Karpas-422 (cell line): ENCODE measurements at regions not wholly inside any gene's neighbourhood (a gene's known extent, or its start where the extent isn't known, plus 50 kb on each side); places are given as distances from the start of the nearest gene placed in this dataset.
"Not testable (repeated sequence)": the region's sequence is repeated elsewhere in the genome, so short reads cannot be mapped to it uniquely, and the experiment has no call there.

Experiments used
- DNase-seq: peaks from one replicate; pipeline ENCODE4 v3.0.0-alpha.2; 2015
- H2AFZ ChIP-seq: fragments of 200-600 bp; sonication (generic); 2 replicates; pipeline ENCODE4 v1.6.1; 2014; ENCODE audit warnings: antibody characterized with exemption, low read length, mixed read lengths
- H3K27ac ChIP-seq: fragments of 200-600 bp; sonication (generic); 2 replicates; pipeline ENCODE4 v1.5.1; 2014; ENCODE audit warnings: mild to moderate bottlenecking, low read length, moderate library complexity
- H3K27me3 ChIP-seq: fragments of 200-600 bp; sonication (generic); 2 replicates; pipeline ENCODE4 v1.6.1; 2014; ENCODE audit warnings: low read length, mixed read lengths
- H3K36me3 ChIP-seq: fragments of 200-600 bp; sonication (generic); 2 replicates; pipeline ENCODE4 v1.6.1; 2014; ENCODE audit warnings: low read length, mixed read lengths; ENCODE audit not compliant: insufficient read depth
- H3K4me1 ChIP-seq: fragments of 200-600 bp; sonication (generic); 2 replicates; pipeline ENCODE4 v1.6.1; 2014; ENCODE audit warnings: mild to moderate bottlenecking, low read length, mixed read lengths
- H3K4me2 ChIP-seq: fragments of 200-600 bp; sonication (generic); 2 replicates; pipeline ENCODE4 v1.6.1; 2014; ENCODE audit warnings: low read length, low read depth, mild to moderate bottlenecking; ENCODE audit not compliant: poor library complexity, severe bottlenecking
- H3K4me3 ChIP-seq: fragments of 200-600 bp; sonication (generic); 2 replicates; pipeline ENCODE4 v1.5.1; 2014; ENCODE audit warnings: mild to moderate bottlenecking, antibody characterized with exemption, low read length, mixed read lengths
- H3K79me2 ChIP-seq: fragments of 200-600 bp; sonication (generic); 2 replicates; pipeline ENCODE4 v1.6.1; 2014; ENCODE audit warnings: mild to moderate bottlenecking, low read length, mixed read lengths
- H3K9ac ChIP-seq: fragments of 200-600 bp; sonication (generic); 2 replicates; pipeline ENCODE4 v1.6.0; 2014; ENCODE audit warnings: low read length
- H3K9me2 ChIP-seq: fragments of 200-600 bp; sonication (generic), shearing (Covaris generic); replicated peaks from 2 replicates; pipeline ENCODE4 v1.6.0; 2014; ENCODE audit warnings: mild to moderate bottlenecking, low read length, moderate library complexity; ENCODE audit not compliant: insufficient read depth
- H3K9me3 ChIP-seq: fragments of 300-700, 200-600 bp; sonication (generic); 2 replicates; pipeline ENCODE4 v1.6.1; 2014; ENCODE audit warnings: low read length, mixed read lengths
- H4K20me1 ChIP-seq: fragments of 200-600 bp; sonication (generic); 2 replicates; pipeline ENCODE4 v1.6.1; 2014; ENCODE audit warnings: mild to moderate bottlenecking, antibody characterized with exemption, low read length, low read depth; ENCODE audit not compliant: insufficient read depth

GRCh38 chr18:4762330-4762729, 307.2 kb upstream of the DLGAP1 start:
- Histone ChIP-seq H3K79me2 (no peaks in the 10 kb centered on the region), H3K4me3 (no peak overlapping the region), H3K27ac (no peak overlapping the region), H3K36me3 (no peaks in the 10 kb centered on the region), H3K27me3 (no peaks in the 10 kb centered on the region), H3K9me3 (no peaks in the 10 kb centered on the region), H3K9ac (no peak overlapping the region), H2AFZ (no peak overlapping the region), H3K9me2 (no peaks in the 10 kb centered on the region), H3K4me2 (no peak overlapping the region), H3K4me1 (0 out of 2 replicates have a peak, but pooled peaks cover 3% of the 10 kb centered on the region), H4K20me1 (no peaks in the 10 kb centered on the region)
- no peak for DNase-seq

DNA sequence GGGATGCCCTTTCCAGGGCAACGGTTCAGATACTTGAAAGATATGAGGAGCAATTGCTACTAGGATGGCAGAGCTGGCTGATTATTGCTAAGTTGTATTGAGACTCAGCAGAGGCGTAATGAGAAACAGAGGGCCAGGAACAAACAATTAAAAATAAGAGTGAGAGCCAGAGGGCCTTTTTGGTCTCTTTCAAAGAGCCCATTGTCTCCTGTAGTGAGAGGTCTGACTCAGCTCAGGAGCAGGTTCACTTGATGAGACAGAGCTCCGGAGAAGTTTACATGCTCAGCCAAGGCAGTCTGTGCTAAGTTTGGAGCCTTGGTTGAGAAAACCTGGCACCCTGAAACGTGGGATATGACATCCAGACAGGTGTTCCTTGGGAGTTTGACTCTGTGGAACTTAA, 303.9 kb upstream of the DLGAP1 start:
- Histone ChIP-seq H3K4me2 (no peak overlapping the region), H2AFZ (no peak overlapping the region), H3K27me3 (no peaks in the 10 kb centered on the region), H3K4me1 (peaks cover 20% of the 10 kb centered on the region), H4K20me1 (no peaks in the 10 kb centered on the region), H3K27ac (no peak overlapping the region), H3K36me3 (no peaks in the 10 kb centered on the region), H3K4me3 (no peak overlapping the region), H3K79me2 (no peaks in the 10 kb centered on the region), H3K9me3 (no peaks in the 10 kb centered on the region), H3K9ac (no peak overlapping the region), H3K9me2 (no peaks in the 10 kb centered on the region)
- no peak for DNase-seq

GRCh38 chr18:4755848-4756247, 300.7 kb upstream of the DLGAP1 start:
- no peaks in the 10 kb centered on the region for H3K79me2 ChIP-seq
- DNase-seq: peak; percentile 82
- no peaks in the 10 kb centered on the region for H3K9me3 ChIP-seq
- no peaks in the 10 kb centered on the region for H3K27me3 ChIP-seq
- H4K20me1 ChIP-seq: no peaks in the 10 kb centered on the region
- H3K27ac ChIP-seq: no peak overlapping the region
- H3K4me3 ChIP-seq: no peak overlapping the region
- H3K4me1 ChIP-seq: peaks cover 20% of the 10 kb centered on the region
- H3K4me2 ChIP-seq: peak overlapping the region; percentile 11
- peak overlapping the region; percentile 55; the same call in 1 of the 2 replicates for H2AFZ ChIP-seq
- no peak overlapping the region for H3K9ac ChIP-seq
- H3K36me3 ChIP-seq: no peaks in the 10 kb centered on the region
- H3K9me2 ChIP-seq: no peaks in the 10 kb centered on the region

DNA sequence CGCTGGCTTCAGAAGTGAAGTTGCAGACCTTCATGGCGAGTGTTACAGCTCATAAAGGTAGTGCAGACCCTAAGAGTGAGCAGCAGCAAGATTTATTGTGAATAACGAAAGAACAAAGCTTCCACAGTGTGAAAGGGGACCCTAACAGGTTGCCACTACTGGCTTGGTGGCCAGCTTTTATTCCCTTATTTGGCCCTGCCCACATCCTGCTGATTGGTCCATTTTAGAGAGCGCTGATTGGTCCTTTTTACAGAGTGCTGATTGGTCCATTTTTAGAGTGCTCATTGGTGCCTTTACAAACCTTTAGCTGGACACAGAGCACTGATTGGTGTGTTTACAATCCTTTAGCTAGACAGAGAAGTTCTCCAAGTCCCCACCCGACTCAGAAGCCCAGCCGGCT, 298.0 kb upstream of the DLGAP1 start:
- not testable (repeated sequence) for H3K4me2 ChIP-seq, H2AFZ ChIP-seq, H3K27me3 ChIP-seq, H3K36me3 ChIP-seq, H4K20me1 ChIP-seq, DNase-seq, H3K79me2 ChIP-seq, H3K9me3 ChIP-seq, H3K4me3 ChIP-seq, H3K27ac ChIP-seq, H3K9me2 ChIP-seq, H3K9ac ChIP-seq
- H3K4me1 ChIP-seq: peaks cover 20% of the 10 kb centered on the region

DNA sequence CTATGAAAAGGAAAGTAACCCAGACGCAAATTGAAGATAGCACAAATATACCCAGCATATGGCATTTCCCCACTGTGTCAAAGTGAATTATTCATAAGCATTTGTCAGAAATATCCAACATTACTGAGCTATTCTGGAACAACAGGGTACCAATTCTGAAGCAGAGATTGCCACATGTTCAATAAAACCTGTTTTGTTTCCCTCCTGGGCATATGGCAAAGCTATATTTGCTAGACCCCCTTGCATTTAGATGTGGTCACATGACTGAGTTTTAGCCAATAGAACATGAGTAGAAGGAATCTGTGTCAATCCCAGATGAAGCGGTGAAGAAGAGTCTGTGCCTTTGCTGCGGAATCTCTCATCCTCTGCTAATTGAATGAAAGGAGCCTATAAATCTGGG, 296.4 kb upstream of the DLGAP1 start:
- no peak for DNase-seq
- Histone ChIP-seq H3K9ac (no peak overlapping the region), H3K27ac (no peak overlapping the region), H3K4me1 (peaks cover 12% of the 10 kb centered on the region), H3K4me2 (no peak overlapping the region), H3K9me3 (no peaks in the 10 kb centered on the region), H3K9me2 (no peaks in the 10 kb centered on the region), H3K79me2 (no peaks in the 10 kb centered on the region), H4K20me1 (no peaks in the 10 kb centered on the region), H3K27me3 (no peaks in the 10 kb centered on the region), H3K36me3 (no peaks in the 10 kb centered on the region), H2AFZ (no peak overlapping the region), H3K4me3 (no peak overlapping the region)

DNA sequence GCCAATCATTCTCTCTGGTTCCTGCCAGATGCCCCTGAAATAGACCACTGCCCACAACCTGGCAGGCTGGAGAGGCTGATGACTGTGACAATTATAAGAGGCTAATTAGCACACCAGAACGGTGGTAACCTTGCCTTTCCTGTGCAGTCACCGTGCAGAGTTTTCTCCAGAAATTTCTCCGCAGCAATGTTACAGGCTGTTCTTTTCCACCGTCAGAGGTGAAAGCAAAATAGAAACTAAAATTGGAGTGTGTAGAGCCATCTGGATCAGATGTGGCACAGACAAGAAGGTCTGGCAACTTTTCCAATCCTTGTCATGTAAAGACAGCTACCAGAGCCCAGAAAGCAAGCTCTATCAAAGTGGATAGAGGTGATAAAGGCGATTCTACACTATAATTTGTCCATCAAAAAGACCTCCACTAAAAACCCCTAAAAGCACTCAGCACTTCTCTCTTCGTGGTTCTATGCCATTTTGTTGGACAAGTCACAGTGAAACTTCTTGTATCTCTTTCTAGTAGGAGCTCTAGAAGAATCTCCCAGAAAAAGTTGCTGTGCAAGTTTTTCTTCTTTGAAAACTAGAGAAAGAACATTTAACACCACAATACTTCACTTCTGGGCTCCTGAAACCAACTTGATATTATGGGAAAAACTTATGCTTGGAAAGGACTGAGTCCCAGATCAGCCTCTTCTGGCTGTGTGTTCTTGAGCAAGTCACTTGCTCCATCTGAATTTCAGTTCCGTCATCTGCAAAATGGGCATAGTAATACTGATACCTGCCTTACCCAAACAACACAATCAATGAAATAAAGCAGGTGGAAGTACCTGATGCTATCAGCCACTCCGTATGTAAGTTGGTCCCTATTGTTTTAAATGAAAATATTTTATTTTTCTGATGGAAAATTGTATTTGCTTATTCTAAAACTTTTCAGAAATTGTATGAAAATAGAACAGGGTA, 295.6 kb upstream of the DLGAP1 start:
- H3K4me2 ChIP-seq: no peak overlapping the region
- peaks cover 4% of the 10 kb centered on the region for H3K4me1 ChIP-seq
- H3K9ac ChIP-seq: no peak overlapping the region
- no peaks in the 10 kb centered on the region for H3K9me2 ChIP-seq
- H3K9me3 ChIP-seq: no peaks in the 10 kb centered on the region
- H3K27ac ChIP-seq: no peak overlapping the region
- H3K27me3 ChIP-seq: no peaks in the 10 kb centered on the region
- H3K79me2 ChIP-seq: no peaks in the 10 kb centered on the region
- H2AFZ ChIP-seq: no peak overlapping the region
- no peaks in the 10 kb centered on the region for H3K36me3 ChIP-seq
- DNase-seq: no peak
- H4K20me1 ChIP-seq: no peaks in the 10 kb centered on the region
- H3K4me3 ChIP-seq: no peak overlapping the region

DNA sequence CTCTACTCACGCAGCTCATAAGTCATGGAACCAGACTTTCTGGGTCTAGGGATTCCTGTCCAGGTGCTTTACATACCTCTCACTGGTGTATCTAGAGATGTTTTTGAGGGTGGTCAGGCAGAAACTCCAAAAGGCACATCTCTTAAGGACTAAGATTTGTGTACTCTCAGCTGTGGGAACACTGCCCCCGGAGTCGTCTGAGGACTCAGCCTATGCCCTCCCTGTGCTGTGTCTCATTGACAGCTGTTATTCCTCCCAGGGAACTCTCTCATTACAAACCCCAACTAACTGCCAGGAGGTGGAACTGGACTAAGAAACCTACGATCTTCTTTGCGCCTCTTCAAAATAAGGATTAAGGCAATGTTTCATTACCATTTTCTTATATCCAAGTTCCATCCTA, 293.9 kb upstream of the DLGAP1 start:
- Histone ChIP-seq H2AFZ (no peak overlapping the region), H3K9ac (no peak overlapping the region), H3K9me3 (no peaks in the 10 kb centered on the region), H3K4me1 (no peaks in the 10 kb centered on the region), H3K4me3 (no peak overlapping the region), H3K79me2 (no peaks in the 10 kb centered on the region), H3K27ac (no peak overlapping the region), H4K20me1 (no peaks in the 10 kb centered on the region), H3K27me3 (peaks cover 4% of the 10 kb centered on the region; the same call in 1 of the 2 replicates), H3K9me2 (no peaks in the 10 kb centered on the region), H3K4me2 (no peak overlapping the region), H3K36me3 (no peaks in the 10 kb centered on the region)
- DNase-seq: no peak

- no peak overlapping the region; the same call in 1 of the 2 replicates for H2AFZ ChIP-seq
- H3K4me3 ChIP-seq: no peak overlapping the region
- no peaks in the 10 kb centered on the region for H3K36me3 ChIP-seq
- H3K4me1 ChIP-seq: peaks cover 12% of the 10 kb centered on the region
- no peaks in the 10 kb centered on the region for H3K9me2 ChIP-seq
- no peaks in the 10 kb centered on the region for H3K9me3 ChIP-seq
- H3K9ac ChIP-seq: no peak overlapping the region
- no peaks in the 10 kb centered on the region for H3K79me2 ChIP-seq
- H3K27me3 ChIP-seq: no peaks in the 10 kb centered on the region
- H3K4me2 ChIP-seq: peak overlapping the region; percentile 9
- H4K20me1 ChIP-seq: no peaks in the 10 kb centered on the region
- DNase-seq: no peak
- no peak overlapping the region for H3K27ac ChIP-seq
These were observed 279.8 kb upstream of the DLGAP1 start for GRCh38 chr18:4734903-4735302.
